Sigmoid colon (tissue), 6 donors: ENCODE measurements at regions not wholly inside any gene's neighbourhood (a gene's known extent, or its start where the extent isn't known, plus 50 kb on each side); places are given as distances from the start of the nearest gene placed in this dataset.

Experiments used
- DNase-seq: peaks from one replicate; pipeline ENCODE4 v3.0.0-alpha.2; 2019
- H3K27ac ChIP-seq, 4 donors: fragments of 200-600 bp; sonication (generic); one replicate each; pipeline ENCODE4 v1.5.1; 2016 to 2019; ENCODE audit warnings: mild to moderate bottlenecking in 1 of 4
- H3K27me3 ChIP-seq, 3 donors: fragments of 200-600 bp; sonication (generic); one replicate each; pipeline ENCODE4 v1.5.1; 2019; ENCODE audit warnings: mild to moderate bottlenecking in 1 of 3
- H3K36me3 ChIP-seq, 4 donors: fragments of 200-600 bp; sonication (generic); one replicate each; pipeline ENCODE4 v1.5.1; 2016 to 2019
- H3K4me1 ChIP-seq, 4 donors: fragments of 200-600 bp; sonication (generic); one replicate each; pipeline ENCODE4 v1.5.1; 2017 to 2019
- H3K4me3 ChIP-seq, 4 donors: fragments of 200-600 bp; sonication (generic); one replicate each; pipeline ENCODE4 v1.5.1; 2017 to 2019; ENCODE audit warnings: mild to moderate bottlenecking in 2 of 4, moderate library complexity in 1 of 4
- H3K9me3 ChIP-seq, 4 donors: fragments of 200-600 bp in 3 of 4; sonication (generic) in 3 of 4; one replicate each; pipeline versions ENCODE4 v1.5.1 to v1.6.1; 2013 to 2019
- CTCF ChIP-seq, 4 experiments: fragments of 450-650 bp in 3 of 4; fragments of 200-600 bp in 1 of 4; IDR thresholded peaks; one replicate each; pipeline ENCODE4 v1.5.1; 2016 to 2019; ENCODE audit warnings: antibody characterized with exemption in 4 of 4, mild to moderate bottlenecking in 3 of 4, moderate library complexity in 2 of 4
- EP300 ChIP-seq, 4 donors: sonication (generic); formaldehyde crosslinking; IDR thresholded peaks; one replicate each; pipeline ENCODE4 v1.6.1; 2017; ENCODE audit warnings: antibody characterized with exemption in 4 of 4
- POLR2A ChIP-seq, 2 donors: fragments of 450-650 bp; IDR thresholded peaks; one replicate each; pipeline ENCODE4 v1.6.1; 2016; ENCODE audit warnings: antibody characterized with exemption in 2 of 2, mild to moderate bottlenecking in 2 of 2, moderate library complexity in 2 of 2
- POLR2AphosphoS5 ChIP-seq, 4 donors: sonication (generic); formaldehyde crosslinking; IDR thresholded peaks; one replicate each; pipeline ENCODE4 v1.6.1; 2017; ENCODE audit warnings: antibody characterized with exemption in 4 of 4
- WGBS, 2 donors: extraction: QIAGEN DNeasy Blood & Tissue Kit; methylation state at CpG; one replicate each; pipeline ENCODE4 v1.1.7; 2013; 5-methylcytosine and 5-hydroxymethylcytosine counted together
- intact Hi-C: fragments of 100-400 bp; cut with DNase I; formaldehyde crosslinking; loops from one replicate; pipeline ENCODE4 v1.15.1; 2023
- donor health status: healthy with polysubstance abuse.
- donor health status: healthy.

GRCh38 chr2:18976168-18976961 is 382.1 kb downstream of the OSR1 start:
- no peaks in the 10 kb centered on the region for H3K9me3 ChIP-seq
- peak overlapping the region in 3 of 4 donors; percentile 5 to 23 (median 7) for H3K4me3 ChIP-seq
- WGBS, 2 donors: 63 to 79% methylated on average over 14 of the region's 14 CpGs
- H3K27me3 ChIP-seq: no peaks in the 10 kb centered on the region
- TF ChIP-seq POLR2A (IDR thresholded peaks at IDR 0.05) (no peak), EP300 (IDR thresholded peaks at IDR 0.05) (peak; percentile 0 to 75 (median 58)), CTCF (IDR thresholded peaks at IDR 0.05) (no peak), POLR2AphosphoS5 (IDR thresholded peaks at IDR 0.05) (peak; percentile 86 to 95 (median 89))
- DNase-seq: peak; percentile 75
- H3K36me3 ChIP-seq: no peaks in the 10 kb centered on the region
- intact Hi-C loops: loop anchor here (1.0 to 10.0 kb wide), 8 partner anchors 32 to 888 kb away; partner anchors contain the start of gene OSR1
- H3K27ac ChIP-seq: peak overlapping the region; percentile 67 to 81 (median 77)
- peaks cover 0 to 44% (median 37%) of the 10 kb centered on the region in 4 donors for H3K4me1 ChIP-seq

GRCh38 chr2:18975506-18976167 is 382.8 kb downstream of the OSR1 start:
- intact Hi-C loops: loop anchor here (1.0 to 10.0 kb wide), 8 partner anchors 33 to 889 kb away; partner anchors contain the start of gene OSR1
- peak overlapping the region; percentile 67 to 81 (median 77) for H3K27ac ChIP-seq
- DNase-seq: no peak
- no peak for TF ChIP-seq POLR2AphosphoS5 (IDR thresholded peaks at IDR 0.05)
- no peak for TF ChIP-seq POLR2A (IDR thresholded peaks at IDR 0.05)
- no peak for TF ChIP-seq CTCF (IDR thresholded peaks at IDR 0.05)
- no peak for TF ChIP-seq EP300 (IDR thresholded peaks at IDR 0.05)
- no peaks in the 10 kb centered on the region for H3K27me3 ChIP-seq
- peak overlapping the region in 2 of 4 donors; percentile 7 to 23 for H3K4me3 ChIP-seq
- H3K36me3 ChIP-seq: no peaks in the 10 kb centered on the region
- 72 to 81% methylated on average over 9 of the region's 9 CpGs for WGBS, 2 donors
- no peaks in the 10 kb centered on the region for H3K9me3 ChIP-seq
- peaks cover 0 to 37% (median 34%) of the 10 kb centered on the region in 4 donors for H3K4me1 ChIP-seq

GRCh38 chr2:18971628-18972027 is 382.3 kb upstream of the NT5C1B start:
- no peak overlapping the region for H3K27ac ChIP-seq
- no peak for DNase-seq
- no peak for TF ChIP-seq POLR2A (IDR thresholded peaks at IDR 0.05)
- TF ChIP-seq CTCF (IDR thresholded peaks at IDR 0.05): no peak
- TF ChIP-seq EP300 (IDR thresholded peaks at IDR 0.05): no peak
- no peak for TF ChIP-seq POLR2AphosphoS5 (IDR thresholded peaks at IDR 0.05)
- no peak overlapping the region for H3K4me3 ChIP-seq
- intact Hi-C loops: loop anchor here (10.0 kb wide), 1 partner anchor 893 kb away; no protein-coding TSS in a partner anchor
- H3K4me1 ChIP-seq: peaks cover 0 to 16% (median 10%) of the 10 kb centered on the region in 4 donors
- no peaks in the 10 kb centered on the region for H3K27me3 ChIP-seq
- no peaks in the 10 kb centered on the region for H3K36me3 ChIP-seq
- no peaks in the 10 kb centered on the region for H3K9me3 ChIP-seq

GRCh38 chr2:18971069-18971378 is 381.7 kb upstream of the NT5C1B start:
- H3K9me3 ChIP-seq: no peaks in the 10 kb centered on the region
- H3K4me3 ChIP-seq: no peak overlapping the region
- intact Hi-C loops: loop anchor here (10.0 kb wide), 1 partner anchor 894 kb away; no protein-coding TSS in a partner anchor
- H3K27me3 ChIP-seq: no peaks in the 10 kb centered on the region
- H3K4me1 ChIP-seq: peaks cover 0 to 12% (median 9%) of the 10 kb centered on the region in 4 donors
- TF ChIP-seq POLR2AphosphoS5 (IDR thresholded peaks at IDR 0.05) (no peak), CTCF (IDR thresholded peaks at IDR 0.05) (no peak), EP300 (IDR thresholded peaks at IDR 0.05) (no peak), POLR2A (IDR thresholded peaks at IDR 0.05) (no peak)
- H3K36me3 ChIP-seq: no peaks in the 10 kb centered on the region
- H3K27ac ChIP-seq: no peak overlapping the region
- no peak for DNase-seq
- 84 to 93% methylated on average over 3 of the region's 3 CpGs for WGBS, 2 donors
